ENCODE measurements at regions not wholly inside any gene's neighbourhood (a gene's known extent, or its start where the extent isn't known, plus 50 kb on each side); places are given as distances from the start of the nearest gene placed in this dataset.

GRCh38 chr2:147223119-147223518, 621.7 kb upstream of the ACVR2A start:
- TF ChIP-seq EZH2 (IDR thresholded peaks at IDR 0.05; ENCODE audit: low read length, unreplicated experiment): no peak
- no peak for TF ChIP-seq CTCF (conservative IDR thresholded peaks at IDR 0.05; ENCODE audit: low read depth, low read length)
- TF ChIP-seq EZH2phosphoT487 (IDR thresholded peaks at IDR 0.05; ENCODE audit: borderline replicate concordance, low read length): no peak
- H3K4me1 ChIP-seq (ENCODE audit: insufficient read depth, low read length): peaks cover 7% of the 10 kb centered on the region; the same call in 1 of the 2 replicates
- intact Hi-C loops (cut with micrococcal nuclease): no loop called here
- no peaks in the 10 kb centered on the region for H3K27me3 ChIP-seq (ENCODE audit: low read length)
- no peaks in the 10 kb centered on the region for H3K36me3 ChIP-seq (ENCODE audit: low read depth, low read length)
- no peaks in the 10 kb centered on the region for H3F3A ChIP-seq (ENCODE audit: low read length, unreplicated experiment)
- H3K4me3 ChIP-seq (ENCODE audit: low read length): no peak overlapping the region
- no peaks in the 10 kb centered on the region for H3K79me2 ChIP-seq (ENCODE audit: low read length)
- BruUV-seq (replicated peaks): no TSS peak
- peak; percentile 4 for DNase-seq
- ChIA-PET CTCF (no interaction called here), POLR2A (ENCODE audit: unreplicated experiment) (no interaction called here)
- no peaks in the 10 kb centered on the region for H3K9me3 ChIP-seq (ENCODE audit: low read length)
- no peak for ATAC-seq
- no peak overlapping the region for H2AFZ ChIP-seq (ENCODE audit: low read length)
- no peak overlapping the region for H3K9ac ChIP-seq (ENCODE audit: low read length)
- no peaks in the 10 kb centered on the region for H4K20me1 ChIP-seq (ENCODE audit: low read length)
- no peaks in the 10 kb centered on the region; the same call in 1 of the 2 replicates for H3K9me2 ChIP-seq (replicated peaks; ENCODE audit: low read length)
- no peak overlapping the region for H3K4me2 ChIP-seq (ENCODE audit: low read length)
- no peak overlapping the region for H3K27ac ChIP-seq (ENCODE audit: low read length)

- POLR2A ChIA-PET (ENCODE audit: unreplicated experiment): no interaction called here
Measured at GRCh38 chr2:147222506-147222905, 622.3 kb upstream of the ACVR2A start.

More at GRCh38 chr2:147222506-147222905, 622.3 kb upstream of the ACVR2A start:
- no peak for TF ChIP-seq CTCF (conservative IDR thresholded peaks at IDR 0.05; ENCODE audit: low read depth, low read length)
- TF ChIP-seq EZH2phosphoT487 (IDR thresholded peaks at IDR 0.05; ENCODE audit: borderline replicate concordance, low read length): no peak
- no peak for TF ChIP-seq EZH2 (IDR thresholded peaks at IDR 0.05; ENCODE audit: low read length, unreplicated experiment)
- H3K9me2 ChIP-seq (replicated peaks; ENCODE audit: low read length): no peaks in the 10 kb centered on the region; the same call in 1 of the 2 replicates
- H3K9ac ChIP-seq (ENCODE audit: low read length): no peak overlapping the region
- intact Hi-C loops (cut with micrococcal nuclease): no loop called here
- H3K9me3 ChIP-seq (ENCODE audit: low read length): no peaks in the 10 kb centered on the region
- no TSS peak for BruUV-seq (replicated peaks)
- ATAC-seq (no peak), DNase-seq (no peak)
- H3F3A ChIP-seq (ENCODE audit: low read length, unreplicated experiment): no peaks in the 10 kb centered on the region
- H3K4me1 ChIP-seq (ENCODE audit: insufficient read depth, low read length): peaks cover 7% of the 10 kb centered on the region; the same call in 1 of the 2 replicates
- H3K4me3 ChIP-seq (ENCODE audit: low read length): no peak overlapping the region
- H3K79me2 ChIP-seq (ENCODE audit: low read length): no peaks in the 10 kb centered on the region
- no peak overlapping the region for H3K27ac ChIP-seq (ENCODE audit: low read length)
- no peaks in the 10 kb centered on the region for H3K36me3 ChIP-seq (ENCODE audit: low read depth, low read length)
- no peaks in the 10 kb centered on the region for H4K20me1 ChIP-seq (ENCODE audit: low read length)
- CTCF ChIA-PET: no interaction called here
- H3K27me3 ChIP-seq (ENCODE audit: low read length): no peaks in the 10 kb centered on the region
- H3K4me2 ChIP-seq (ENCODE audit: low read length): no peak overlapping the region
- no peak overlapping the region for H2AFZ ChIP-seq (ENCODE audit: low read length)

Measured in PC-3 (cell line).